Hepatocyte (in vitro differentiated cells): ENCODE measurements at regions not wholly inside any gene's neighbourhood (a gene's known extent, or its start where the extent isn't known, plus 50 kb on each side); places are given as distances from the start of the nearest gene placed in this dataset.

ENCODE experiments used
- CTCF ChIP-seq: fragments of 200-600 bp; sonication (generic); IDR thresholded peaks from 2 replicates; pipeline ENCODE4 v1.5.1; 2016; ENCODE audit warnings: antibody characterized with exemption, mild to moderate bottlenecking; ENCODE audit not compliant: poor library complexity
- EZH2 ChIP-seq: fragments of 200-600 bp; sonication (generic); IDR thresholded peaks from 2 replicates; pipeline ENCODE4 v1.6.1; 2016; ENCODE audit warnings: antibody characterized with exemption, mild to moderate bottlenecking, borderline replicate concordance
- EZH2phosphoT487 ChIP-seq: fragments of 200-600 bp; sonication (generic); IDR thresholded peaks from one replicate; pipeline ENCODE4 v1.6.1; 2018; ENCODE audit warnings: antibody characterized with exemption, mild to moderate bottlenecking, low read depth, moderate library complexity; ENCODE audit not compliant: unreplicated experiment, severe bottlenecking

GRCh38 chrX:82208975-82209374, 1007.1 kb downstream of the SH3BGRL start:
- TF ChIP-seq CTCF, result no peak
- no peak for TF ChIP-seq EZH2
- no peak for TF ChIP-seq EZH2phosphoT487
